GM13976 (cell line): ENCODE measurements at regions not wholly inside any gene's neighbourhood (a gene's known extent, or its start where the extent isn't known, plus 50 kb on each side); places are given as distances from the start of the nearest gene placed in this dataset.

Experiments used
- DNase-seq: peaks from one replicate; pipeline ENCODE4 v3.0.0; 2012; ENCODE audit warnings: low spot score
- in situ Hi-C: fragments of 300-500 bp; cut with MboI; formaldehyde crosslinking; loops from one replicate; pipeline ENCODE4 v1.12.0; 2022; ENCODE audit warnings: low sequenced_read_pairs, mixed read lengths, inconsistent platforms; ENCODE audit not compliant: unreplicated experiment
- TF ChIP-seq, protein P1 (sequence below): IDR thresholded peaks from 2 replicates; pipeline ENCODE4 v1.5.1; 2012; ENCODE audit warnings: borderline replicate concordance, mild to moderate bottlenecking; ENCODE audit not compliant: insufficient read depth; ENCODE audit errors: extremely low read depth, missing control alignments, control extremely low read depth

DNA sequence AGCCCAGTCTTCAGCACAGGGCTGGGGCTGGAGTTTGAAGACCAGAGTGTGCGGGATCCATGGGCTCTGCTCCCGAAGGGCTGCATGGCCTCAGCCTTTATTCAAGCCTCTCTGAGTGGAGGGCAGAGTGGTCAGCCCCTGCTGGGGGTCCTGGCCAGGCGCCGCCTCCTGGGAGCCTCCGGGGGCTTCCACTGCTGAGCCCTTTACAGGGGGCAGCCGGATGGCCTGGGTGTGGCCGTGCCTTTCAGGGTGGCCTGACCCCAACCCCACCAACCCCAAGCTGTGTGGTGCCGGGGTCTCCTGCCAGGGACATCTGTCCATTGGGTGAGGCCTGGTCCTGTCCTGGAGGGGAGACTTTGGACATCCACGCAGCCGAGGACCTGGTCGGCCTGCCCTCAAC lies 76.0 kb upstream of the SLCO4A1 start:
- TF ChIP-seq, protein P1, sequence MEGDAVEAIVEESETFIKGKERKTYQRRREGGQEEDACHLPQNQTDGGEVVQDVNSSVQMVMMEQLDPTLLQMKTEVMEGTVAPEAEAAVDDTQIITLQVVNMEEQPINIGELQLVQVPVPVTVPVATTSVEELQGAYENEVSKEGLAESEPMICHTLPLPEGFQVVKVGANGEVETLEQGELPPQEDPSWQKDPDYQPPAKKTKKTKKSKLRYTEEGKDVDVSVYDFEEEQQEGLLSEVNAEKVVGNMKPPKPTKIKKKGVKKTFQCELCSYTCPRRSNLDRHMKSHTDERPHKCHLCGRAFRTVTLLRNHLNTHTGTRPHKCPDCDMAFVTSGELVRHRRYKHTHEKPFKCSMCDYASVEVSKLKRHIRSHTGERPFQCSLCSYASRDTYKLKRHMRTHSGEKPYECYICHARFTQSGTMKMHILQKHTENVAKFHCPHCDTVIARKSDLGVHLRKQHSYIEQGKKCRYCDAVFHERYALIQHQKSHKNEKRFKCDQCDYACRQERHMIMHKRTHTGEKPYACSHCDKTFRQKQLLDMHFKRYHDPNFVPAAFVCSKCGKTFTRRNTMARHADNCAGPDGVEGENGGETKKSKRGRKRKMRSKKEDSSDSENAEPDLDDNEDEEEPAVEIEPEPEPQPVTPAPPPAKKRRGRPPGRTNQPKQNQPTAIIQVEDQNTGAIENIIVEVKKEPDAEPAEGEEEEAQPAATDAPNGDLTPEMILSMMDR: no peak
- DNase-seq: no peak
- in situ Hi-C loops: no loop called here

DNA sequence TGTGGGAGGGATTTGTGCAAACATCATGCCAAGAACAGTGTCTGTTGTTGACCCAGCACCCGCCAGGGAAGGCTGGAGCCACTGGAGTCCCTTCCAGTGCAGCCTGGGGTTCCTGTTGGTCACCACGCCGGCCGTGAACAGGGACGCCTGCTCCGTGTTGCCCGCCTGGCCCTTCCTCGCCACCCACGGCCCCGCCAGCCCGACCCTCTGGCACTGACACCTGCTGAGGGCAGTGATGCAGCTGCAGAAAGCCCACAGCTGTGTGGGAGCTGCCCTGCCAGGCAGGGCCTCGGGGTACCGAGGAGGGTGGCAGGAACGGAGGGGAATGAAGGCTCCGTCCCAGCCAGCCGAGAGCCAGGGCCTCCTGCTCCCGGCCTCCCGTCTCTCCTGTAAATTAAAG lies 75.5 kb upstream of the SLCO4A1 start:
- TF ChIP-seq, protein P1: no peak
- DNase-seq: no peak
- in situ Hi-C loops: no loop called here

DNA sequence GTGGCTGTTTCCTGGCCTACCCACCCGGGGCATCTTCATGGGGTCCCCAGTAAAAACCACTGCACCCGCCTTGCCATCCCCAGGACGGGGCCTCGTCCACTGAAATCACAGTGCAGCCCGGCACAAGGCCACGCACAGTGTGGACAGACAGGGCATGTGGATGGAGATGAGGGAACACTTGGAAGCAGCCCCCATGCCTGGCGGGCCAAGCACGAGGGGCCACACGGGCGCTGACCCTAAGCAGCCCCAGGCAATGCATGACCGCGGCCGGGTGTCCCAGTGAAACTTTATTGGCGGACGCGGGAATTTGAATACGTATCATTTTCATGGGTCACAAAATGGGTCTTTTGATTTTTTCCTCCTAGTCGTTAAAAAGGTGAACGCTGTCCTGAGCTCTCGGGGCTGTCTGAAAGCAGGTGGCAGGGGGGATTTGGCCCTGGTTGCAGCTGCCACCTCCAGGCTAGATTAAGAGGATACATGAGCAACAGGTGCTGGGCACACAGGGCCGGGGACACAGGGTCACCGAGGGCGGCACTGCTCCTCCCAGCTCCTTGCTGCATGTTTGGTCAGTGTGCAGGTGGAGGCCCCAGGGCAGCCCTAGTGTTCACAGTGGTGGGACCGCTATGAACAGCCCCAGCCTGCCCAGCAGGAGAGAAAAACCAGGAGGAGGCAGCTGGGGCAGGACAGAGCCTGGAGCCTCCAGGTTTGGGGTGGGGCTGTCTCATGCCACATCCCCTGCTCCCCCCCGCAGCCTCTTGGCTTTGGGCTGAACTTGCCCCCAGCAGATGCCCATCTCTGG lies 74.9 kb upstream of the SLCO4A1 start:
- no peak for DNase-seq
- TF ChIP-seq, protein P1: no peak
- in situ Hi-C loops: no loop called here

DNA sequence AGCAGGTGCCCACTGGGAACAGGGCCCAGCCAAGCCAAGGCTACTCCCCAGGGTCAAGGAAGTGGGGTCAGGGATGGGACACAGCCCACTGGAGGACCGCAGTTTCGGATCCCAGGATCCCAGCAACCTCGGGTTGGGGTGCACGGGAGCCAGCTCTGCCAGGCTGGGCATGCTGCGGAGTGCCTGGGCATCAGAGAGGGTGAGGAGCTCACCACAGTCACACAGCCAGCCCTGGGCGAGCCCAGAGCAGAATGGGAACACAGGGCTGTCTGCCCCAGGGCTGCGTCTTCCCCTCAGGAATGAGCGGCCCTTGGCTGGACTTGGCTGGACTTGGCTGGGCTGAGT lies 74.3 kb upstream of the SLCO4A1 start:
- DNase-seq: no peak
- TF ChIP-seq, protein P1: no peak
- in situ Hi-C loops: no loop called here

DNA sequence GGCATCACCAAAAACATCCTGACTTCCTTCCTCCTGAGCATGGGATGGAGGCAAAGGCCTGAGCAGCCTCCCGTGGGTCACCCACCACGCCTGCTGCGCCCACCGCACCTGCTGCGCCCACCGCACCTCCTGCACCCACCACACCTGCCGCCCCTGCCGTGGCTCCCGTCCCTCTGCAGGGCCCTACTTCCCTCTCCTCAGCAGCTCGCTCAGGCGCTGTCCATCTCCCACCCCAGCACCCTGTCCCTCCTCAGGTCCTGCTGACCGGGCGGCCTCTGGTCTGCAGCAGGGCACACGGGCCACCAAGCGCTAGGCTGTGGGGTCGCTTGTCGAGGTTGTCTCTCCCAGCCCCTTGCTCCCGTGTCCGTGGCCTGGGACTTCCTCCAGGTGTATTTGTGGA lies 72.7 kb upstream of the SLCO4A1 start:
- TF ChIP-seq, protein P1: no peak
- DNase-seq: no peak
- in situ Hi-C loops: no loop called here

DNA sequence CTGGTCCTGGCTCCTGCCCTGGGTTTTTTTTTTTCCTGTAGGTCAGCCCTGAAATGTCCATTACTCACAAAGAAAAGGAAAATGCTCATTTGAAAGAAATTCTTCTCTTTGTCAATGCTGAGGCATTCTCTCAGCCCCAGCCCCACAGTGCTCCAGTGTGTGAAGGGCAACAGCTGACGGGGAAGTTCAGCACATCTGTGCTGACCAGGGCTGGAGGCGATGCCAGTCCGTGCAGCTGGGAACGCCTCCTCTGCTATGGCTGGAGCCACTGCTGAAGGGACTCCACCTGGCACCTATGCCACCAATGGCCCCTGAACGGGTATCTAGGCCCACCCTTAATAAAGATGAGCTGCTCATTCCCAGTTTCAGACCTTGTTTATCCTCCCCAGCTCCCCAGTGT lies 71.9 kb upstream of the SLCO4A1 start:
- in situ Hi-C loops: no loop called here
- TF ChIP-seq, protein P1: no peak
- no peak for DNase-seq
